A673 (cell line): ENCODE measurements at regions not wholly inside any gene's neighbourhood (a gene's known extent, or its start where the extent isn't known, plus 50 kb on each side); places are given as distances from the start of the nearest gene placed in this dataset.
A peak's percentile ranks its signal among the peaks of the same experiment; 100 is the strongest.
"Not testable (repeated sequence)": the region's sequence is repeated elsewhere in the genome, so short reads cannot be mapped to it uniquely, and the experiment has no call there.

ENCODE experiments used
- BruUV-seq: library from RNA; stranded (reverse); fragments of 400-500 nt; replicated peaks from 2 replicates; lab custom pipeline; 2021; lab: Mats Ljungman, UMichigan
- CTCF ChIA-PET: fragments of 300-600 bp; sonication (Branson Sonifier 250); formaldehyde crosslinking; loops from one replicate; lab custom pipeline; 2022; ENCODE audit warnings: antibody characterized with exemption; lab: Charles Lee
- POLR2A ChIA-PET: fragments of 300-600 bp; sonication (Branson Sonifier 250); formaldehyde crosslinking; loops from one replicate; lab custom pipeline; 2022; ENCODE audit warnings: antibody characterized with exemption; ENCODE audit not compliant: low non-redundant PET; lab: Charles Lee
- DNase-seq: peaks from one replicate; pipeline ENCODE4 v3.0.0-alpha.2; 2015; ENCODE audit warnings: low spot score
- H3K27ac ChIP-seq: fragments of 200-600 bp; sonication (generic); 2 replicates; pipeline ENCODE4 v1.5.1; 2016; ENCODE audit warnings: mixed run types, low read depth, mild to moderate bottlenecking, mixed read lengths, antibody characterized with exemption, low read length; ENCODE audit not compliant: poor library complexity, severe bottlenecking
- H3K27me3 ChIP-seq: fragments of 200-600 bp; sonication (generic); replicated peaks from 2 replicates; pipeline ENCODE4 v1.6.1; 2017; ENCODE audit warnings: mixed run types, low read depth, mild to moderate bottlenecking, mixed read lengths, antibody characterized with exemption, low read length; ENCODE audit not compliant: insufficient read depth, poor library complexity
- H3K36me3 ChIP-seq: fragments of 200-600 bp; sonication (generic); 2 replicates; pipeline ENCODE4 v1.6.1; 2016; ENCODE audit warnings: mixed run types, mild to moderate bottlenecking, mixed read lengths, antibody characterized with exemption, low read length; ENCODE audit not compliant: insufficient read depth, poor library complexity, severe bottlenecking
- H3K4me1 ChIP-seq: fragments of 200-600 bp; sonication (generic); 2 replicates; pipeline ENCODE4 v1.6.1; 2017; ENCODE audit warnings: mixed run types, mild to moderate bottlenecking, mixed read lengths, antibody characterized with exemption, low read length; ENCODE audit not compliant: insufficient read depth, poor library complexity, severe bottlenecking
- H3K4me3 ChIP-seq: fragments of 200-600 bp; sonication (generic); 2 replicates; pipeline ENCODE4 v1.5.1; 2016; ENCODE audit warnings: low read depth, mixed run types, mild to moderate bottlenecking, mixed read lengths, low read length; ENCODE audit not compliant: poor library complexity, severe bottlenecking
- H3K9me3 ChIP-seq: fragments of 200-600 bp; sonication (generic); 2 replicates; pipeline ENCODE4 v1.6.1; 2016; ENCODE audit warnings: mixed run types, low read depth, mild to moderate bottlenecking, mixed read lengths, antibody characterized with exemption, low read length; ENCODE audit not compliant: poor library complexity, severe bottlenecking
- EZH2 ChIP-seq: fragments of 200-600 bp; sonication (generic); IDR thresholded peaks from 2 replicates; pipeline ENCODE4 v1.6.1; 2017; ENCODE audit warnings: borderline replicate concordance, low read depth, mild to moderate bottlenecking, mixed read lengths, antibody characterized with exemption, low read length; ENCODE audit not compliant: poor library complexity, severe bottlenecking
- intact Hi-C: fragments of 100-400 bp; cut with micrococcal nuclease; formaldehyde crosslinking; loops from one replicate; pipeline ENCODE4 v1.10.0; 2022; ENCODE audit not compliant: unreplicated experiment
- TF ChIP-seq, protein P1 (sequence below): fragments of 300-800, 200-600 bp; sonication (generic); conservative IDR thresholded peaks from 2 replicates; pipeline ENCODE4 v1.5.1; 2017; ENCODE audit warnings: low read depth, mild to moderate bottlenecking, antibody characterized with exemption, low read length, moderate library complexity, mixed read lengths

DNA sequence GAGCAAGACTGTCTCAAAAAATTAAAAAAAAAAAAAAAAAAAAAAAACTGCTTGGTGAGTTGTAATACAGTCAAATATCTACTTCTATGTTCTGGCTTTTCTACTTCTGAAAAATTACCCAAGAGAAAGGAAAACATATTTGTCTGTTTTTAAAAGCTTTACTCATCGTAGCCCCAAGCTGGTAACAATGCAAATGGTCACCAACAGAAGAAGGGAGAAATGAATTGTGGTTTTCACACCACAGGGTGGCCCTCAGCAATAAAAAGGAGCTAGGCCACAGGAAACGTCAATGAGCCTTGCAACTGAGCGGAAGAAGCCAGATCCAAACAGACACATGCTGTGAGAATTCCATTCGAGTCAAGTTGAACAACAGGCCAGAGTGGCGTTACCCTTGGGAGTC, 121.0 kb downstream of the CDRT15L2 start:
- H3K27me3 ChIP-seq, H3K9me3 ChIP-seq, POLR2A ChIA-PET, CTCF ChIA-PET, H3K27ac ChIP-seq, H3K4me3 ChIP-seq, H3K36me3 ChIP-seq, BruUV-seq, H3K4me1 ChIP-seq: not testable (repeated sequence)
- peak; percentile 55 for DNase-seq
- intact Hi-C loops, result loop anchor here (10.0 kb wide), 1 partner anchor 76 kb away; no protein-coding TSS in a partner anchor

DNA sequence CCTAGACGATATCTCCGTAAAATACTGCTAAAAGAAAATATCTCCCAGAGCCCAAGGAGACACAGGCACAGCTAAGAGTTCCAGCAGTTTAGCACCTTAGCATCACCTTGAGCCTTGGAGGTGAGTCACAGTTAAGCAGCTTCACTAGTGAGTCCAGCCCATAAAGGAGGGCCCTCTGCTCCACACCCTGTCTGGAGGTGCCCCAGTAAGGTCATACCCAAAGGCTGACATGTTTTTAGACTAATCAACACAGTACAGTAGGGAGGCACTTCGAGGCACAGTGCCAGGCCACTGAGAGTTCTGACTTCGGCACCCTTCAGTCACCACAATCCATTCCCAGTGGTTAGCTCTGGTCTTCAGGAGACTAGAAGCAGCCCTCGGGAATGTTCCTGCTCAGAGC, 121.8 kb downstream of the CDRT15L2 start:
- BruUV-seq, H3K4me1 ChIP-seq, H3K27me3 ChIP-seq, POLR2A ChIA-PET, CTCF ChIA-PET, H3K4me3 ChIP-seq, H3K27ac ChIP-seq, DNase-seq, H3K36me3 ChIP-seq, H3K9me3 ChIP-seq: not testable (repeated sequence)
- intact Hi-C loops, result loop anchor here (10.0 kb wide), 1 partner anchor 77 kb away; no protein-coding TSS in a partner anchor

DNA sequence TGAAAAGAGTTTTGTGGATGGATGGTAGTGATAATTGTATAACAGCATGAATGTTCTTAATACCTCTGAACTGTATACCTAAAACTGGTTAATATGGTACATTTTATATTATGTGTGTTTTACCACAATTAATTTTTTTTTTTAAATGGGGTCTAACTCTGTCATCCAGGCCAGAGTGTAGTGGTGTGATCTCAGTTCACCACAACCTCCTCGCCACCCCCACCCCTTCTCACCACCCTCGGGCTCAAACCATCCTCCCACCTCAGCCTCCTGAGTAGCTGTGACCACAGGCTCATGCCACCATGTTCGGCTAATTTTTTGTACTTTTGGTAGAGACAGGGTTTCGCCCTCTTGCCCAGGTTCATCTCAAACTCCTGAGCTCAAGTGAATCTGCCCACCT, 123.2 kb downstream of the CDRT15L2 start:
- no TSS peak for BruUV-seq
- ChIA-PET POLR2A (no interaction called here), CTCF (no interaction called here)
- H3K27ac ChIP-seq, result no peak overlapping the region
- H3K27me3 ChIP-seq, result no peaks in the 10 kb centered on the region
- H3K36me3 ChIP-seq, result no peaks in the 10 kb centered on the region
- no peaks in the 10 kb centered on the region for H3K9me3 ChIP-seq
- H3K4me3 ChIP-seq, result no peak overlapping the region
- intact Hi-C loops, result loop anchor here (10.0 kb wide), 1 partner anchor 78 kb away; no protein-coding TSS in a partner anchor
- TF ChIP-seq, protein P1, sequence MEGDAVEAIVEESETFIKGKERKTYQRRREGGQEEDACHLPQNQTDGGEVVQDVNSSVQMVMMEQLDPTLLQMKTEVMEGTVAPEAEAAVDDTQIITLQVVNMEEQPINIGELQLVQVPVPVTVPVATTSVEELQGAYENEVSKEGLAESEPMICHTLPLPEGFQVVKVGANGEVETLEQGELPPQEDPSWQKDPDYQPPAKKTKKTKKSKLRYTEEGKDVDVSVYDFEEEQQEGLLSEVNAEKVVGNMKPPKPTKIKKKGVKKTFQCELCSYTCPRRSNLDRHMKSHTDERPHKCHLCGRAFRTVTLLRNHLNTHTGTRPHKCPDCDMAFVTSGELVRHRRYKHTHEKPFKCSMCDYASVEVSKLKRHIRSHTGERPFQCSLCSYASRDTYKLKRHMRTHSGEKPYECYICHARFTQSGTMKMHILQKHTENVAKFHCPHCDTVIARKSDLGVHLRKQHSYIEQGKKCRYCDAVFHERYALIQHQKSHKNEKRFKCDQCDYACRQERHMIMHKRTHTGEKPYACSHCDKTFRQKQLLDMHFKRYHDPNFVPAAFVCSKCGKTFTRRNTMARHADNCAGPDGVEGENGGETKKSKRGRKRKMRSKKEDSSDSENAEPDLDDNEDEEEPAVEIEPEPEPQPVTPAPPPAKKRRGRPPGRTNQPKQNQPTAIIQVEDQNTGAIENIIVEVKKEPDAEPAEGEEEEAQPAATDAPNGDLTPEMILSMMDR, result no peak
- TF ChIP-seq EZH2, result no peak
- no peak for DNase-seq
- no peaks in the 10 kb centered on the region for H3K4me1 ChIP-seq

DNA sequence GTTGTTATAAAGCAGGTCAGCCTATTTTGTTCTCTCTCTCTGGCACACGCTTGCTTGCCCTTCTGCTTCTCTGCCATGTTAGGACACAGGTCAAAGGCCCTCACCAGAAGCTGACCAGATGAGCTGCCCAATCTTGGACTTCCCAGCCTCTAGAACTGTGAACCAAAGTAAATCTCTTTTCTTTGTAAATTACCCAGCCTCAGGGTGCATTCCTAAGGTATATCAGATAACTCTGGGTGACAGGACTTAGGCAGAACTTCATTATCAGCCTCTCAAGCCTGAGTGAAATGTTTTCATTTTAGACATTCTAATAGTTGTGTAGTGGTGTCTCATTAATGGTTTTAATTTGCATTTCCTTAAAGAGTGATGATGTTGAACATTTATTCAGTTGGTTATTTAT, 124.3 kb downstream of the CDRT15L2 start:
- Histone ChIP-seq H3K36me3 (no peaks in the 10 kb centered on the region), H3K27me3 (no peaks in the 10 kb centered on the region), H3K9me3 (no peaks in the 10 kb centered on the region), H3K4me1 (no peaks in the 10 kb centered on the region), H3K27ac (no peak overlapping the region), H3K4me3 (no peak overlapping the region)
- intact Hi-C loops, result loop anchor here (10.0 kb wide), 1 partner anchor 79 kb away; no protein-coding TSS in a partner anchor
- POLR2A ChIA-PET, result no interaction called here
- no peak for DNase-seq
- CTCF ChIA-PET, result no interaction called here
- no TSS peak for BruUV-seq
- TF ChIP-seq, protein P1, result no peak
- no peak for TF ChIP-seq EZH2

DNA sequence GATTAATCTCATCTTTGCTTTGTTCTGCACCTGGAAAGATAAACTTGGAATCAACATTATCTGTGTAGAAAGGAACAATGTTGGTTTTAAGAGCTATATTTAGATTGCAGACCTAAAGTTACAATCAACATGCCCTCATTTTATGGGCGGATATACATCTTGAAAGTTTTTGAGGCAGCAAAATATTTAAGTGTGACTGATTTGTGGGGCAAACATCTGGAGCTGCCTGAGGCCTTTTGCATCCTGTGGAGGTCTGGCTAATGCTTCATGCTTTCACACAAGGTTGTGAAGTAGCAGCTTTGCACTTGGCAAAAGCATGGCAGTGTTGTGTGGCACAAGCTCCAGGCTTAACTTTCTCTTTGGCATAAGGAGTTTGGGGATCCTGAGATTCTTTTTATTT, 125.7 kb downstream of the CDRT15L2 start:
- H3K27me3 ChIP-seq, H3K9me3 ChIP-seq, BruUV-seq, POLR2A ChIA-PET, H3K4me1 ChIP-seq, DNase-seq, H3K36me3 ChIP-seq, H3K4me3 ChIP-seq, CTCF ChIA-PET, H3K27ac ChIP-seq: not testable (repeated sequence)
- intact Hi-C loops, result loop anchor here (10.0 kb wide), 1 partner anchor 80 kb away; no protein-coding TSS in a partner anchor
